GM19468 (cell line): ENCODE measurements at regions not wholly inside any gene's neighbourhood (a gene's known extent, or its start where the extent isn't known, plus 50 kb on each side); places are given as distances from the start of the nearest gene placed in this dataset.

Experiments used
- ATAC-seq: cut with Tn5 transposase; IDR thresholded peaks from one replicate; pipeline ENCODE4 v1.9.1; 2021; ENCODE audit warnings: mild to moderate bottlenecking, moderate library complexity, moderate number of reproducible peaks; ENCODE audit not compliant: unreplicated experiment; ENCODE audit errors: extremely low read depth

GRCh38 chr3:124512881-124513609, 217.2 kb upstream of the UMPS start:
- ATAC-seq = no peak

GRCh38 chr3:124513610-124513997, 216.6 kb upstream of the UMPS start:
- no peak for ATAC-seq

GRCh38 chr3:124514683-124515082, 215.6 kb upstream of the UMPS start:
- no peak for ATAC-seq

- ATAC-seq = no peak
These were observed 213.9 kb upstream of the UMPS start for GRCh38 chr3:124516333-124516732.

- no peak for ATAC-seq
These were observed 212.9 kb upstream of the UMPS start for GRCh38 chr3:124517306-124517705.

- ATAC-seq = no peak
These were observed 211.9 kb upstream of the UMPS start for GRCh38 chr3:124518350-124518749.

GRCh38 chr3:124519591-124520194, 210.6 kb upstream of the UMPS start:
- no peak for ATAC-seq

- ATAC-seq = no peak
These were observed 209.3 kb upstream of the UMPS start for GRCh38 chr3:124520970-124521369.

- no peak for ATAC-seq
These were observed 208.1 kb upstream of the UMPS start for GRCh38 chr3:124522082-124522625.

- ATAC-seq = no peak
These were observed 203.7 kb upstream of the UMPS start for GRCh38 chr3:124526601-124527000.

- no peak for ATAC-seq
These were observed 200.3 kb upstream of the UMPS start for GRCh38 chr3:124529826-124530571.

- no peak for ATAC-seq
These were observed 199.3 kb upstream of the UMPS start for GRCh38 chr3:124530916-124531315.

GRCh38 chr3:124532071-124532470, 198.2 kb upstream of the UMPS start:
- no peak for ATAC-seq

- no peak for ATAC-seq
These were observed 194.9 kb upstream of the UMPS start for GRCh38 chr3:124535306-124535705.

- ATAC-seq = no peak
These were observed 189.6 kb upstream of the UMPS start for GRCh38 chr3:124540550-124541211.

- no peak for ATAC-seq
These were observed 187.9 kb upstream of the UMPS start for GRCh38 chr3:124542214-124542869.

- ATAC-seq = no peak
These were observed 184.4 kb upstream of the UMPS start for GRCh38 chr3:124545891-124546290.

GRCh38 chr3:124552224-124552623, 178.0 kb upstream of the UMPS start:
- no peak for ATAC-seq

GRCh38 chr3:124553178-124553577, 177.1 kb upstream of the UMPS start:
- ATAC-seq = no peak

GRCh38 chr3:124556636-124557035, 173.6 kb upstream of the UMPS start:
- ATAC-seq = no peak
